ENCODE measurements at regions not wholly inside any gene's neighbourhood (a gene's known extent, or its start where the extent isn't known, plus 50 kb on each side); places are given as distances from the start of the nearest gene placed in this dataset.

- Histone ChIP-seq H4K91ac (replicated peaks; ENCODE audit: insufficient read length, low read length) (no peak overlapping the region), H3K9ac (replicated peaks in 1 of 4; ENCODE audit: extremely low read depth in 1 of 4, low read depth in 3 of 4, low read length in 3 of 4) (no peak overlapping the region), H3K18ac (ENCODE audit: extremely low read depth, low read length) (no peak overlapping the region), H4K8ac (ENCODE audit: extremely low read depth, insufficient read depth, low read length) (no peak overlapping the region), H2AK5ac (ENCODE audit: low read depth, low read length) (no peak overlapping the region), H3K79me1 (ENCODE audit: low read depth, low read length) (no peaks in the 10 kb centered on the region), H4K20me1 (replicated peaks in 1 of 2; ENCODE audit: control insufficient read depth in 1 of 2, insufficient read depth in 2 of 2, low read length in 2 of 2) (no peaks in the 10 kb centered on the region), H3K4me1 (replicated peaks in 1 of 4; ENCODE audit: control insufficient read depth in 3 of 4, insufficient read depth in 4 of 4, low read length in 3 of 4) (no peaks in the 10 kb centered on the region), H3K9me3 (ENCODE audit: insufficient read depth in 2 of 2, low read depth in 1 of 2, low read length in 1 of 2) (no peaks in the 10 kb centered on the region), H3K23ac (ENCODE audit: insufficient read length) (no peak overlapping the region), H4K5ac (ENCODE audit: insufficient read length, low read depth, low read length) (no peak overlapping the region), H3K36me3 (ENCODE audit: control insufficient read depth in 2 of 4, insufficient read depth in 4 of 4, low read length in 3 of 4) (no peaks in the 10 kb centered on the region), H2BK120ac (replicated peaks; ENCODE audit: low read depth, low read length) (no peak overlapping the region), H3K4me2 (ENCODE audit: insufficient read depth in 1 of 2, low read depth in 2 of 2, low read length in 2 of 2) (no peak overlapping the region), H3K27ac (ENCODE audit: low read depth, low read length) (no peak overlapping the region), H2AFZ (ENCODE audit: low read length) (no peak overlapping the region), H3K23me2 (ENCODE audit: low read depth, low read length) (no peaks in the 10 kb centered on the region), H2BK12ac (ENCODE audit: low read depth, low read length) (no peak overlapping the region), H3K79me2 (ENCODE audit: control insufficient read depth in 1 of 2, insufficient read depth in 2 of 2, low read length in 2 of 2) (no peaks in the 10 kb centered on the region), H2BK20ac (ENCODE audit: low read length) (no peak overlapping the region), H3K4me3 (ENCODE audit: extremely low read depth in 1 of 4, insufficient read depth in 2 of 4, low read depth in 3 of 4, low read length in 4 of 4) (no peak overlapping the region), H3K56ac (replicated peaks; ENCODE audit: insufficient read length, low read depth, low read length) (no peak overlapping the region), H3K4ac (replicated peaks; ENCODE audit: insufficient read length, low read depth, low read length) (no peak overlapping the region), H3K27me3 (replicated peaks in 1 of 4; ENCODE audit: control insufficient read depth in 3 of 4, extremely low read depth in 1 of 4, insufficient read depth in 3 of 4, low read length in 3 of 4) (no peaks in the 10 kb centered on the region), H2BK5ac (ENCODE audit: low read depth, low read length) (no peak overlapping the region), H3K14ac (ENCODE audit: insufficient read length) (no peak overlapping the region), H2BK15ac (ENCODE audit: low read length) (no peak overlapping the region)
- FAIRE-seq (no peak), DNase-seq (ENCODE audit: low read depth in 1 of 2, low spot score in 2 of 2) (no peak)
- 77% methylated on average over 3 of the region's 3 CpGs; no CpG with 5 or more reads in 1 of the 2 experiments for whole genome bisulfite sequencing, 2 experiments (ENCODE audit: extremely low coverage in 1 of 2, insufficient coverage in 1 of 2, insufficient read length in 1 of 2, insufficient replicate concordance in 2 of 2, low coverage in 1 of 2, low lambda C conversion rate in 2 of 2, missing lambda C conversion rate in 1 of 2)
- ChIA-PET CTCF (ENCODE audit: partially characterized antibody) (no interaction called here), POLR2A (ENCODE audit: partially characterized antibody) (no interaction called here)
- no peak for TF ChIP-seq CBX8 (IDR thresholded peaks at IDR 0.05; ENCODE audit: borderline replicate concordance, low read depth, low read length)
- no peak for TF ChIP-seq RBBP5 (IDR thresholded peaks at IDR 0.05; ENCODE audit: borderline replicate concordance, low read depth, low read length)
- no peak for TF ChIP-seq FOSL1 (IDR thresholded peaks at IDR 0.05; ENCODE audit: insufficient read depth, low read depth, low read length)
- no peak for TF ChIP-seq CREB1 (IDR thresholded peaks at IDR 0.05)
- no peak for TF ChIP-seq PHF8 (conservative IDR thresholded peaks at IDR 0.05; ENCODE audit: low read depth, low read length)
- TF ChIP-seq POLR2AphosphoS5 (IDR thresholded peaks at IDR 0.05; ENCODE audit: low read depth, low read length) = no peak
- no peak for TF ChIP-seq NANOG (IDR thresholded peaks at IDR 0.05; ENCODE audit: insufficient read depth, low read depth, low read length, poor library complexity, severe bottlenecking)
- no peak for TF ChIP-seq JUND (IDR thresholded peaks at IDR 0.05; ENCODE audit: low read length)
- no peak for TF ChIP-seq ZNF274 (IDR thresholded peaks at IDR 0.05; ENCODE audit: borderline replicate concordance, extremely low read depth, low read length)
These were observed 186.9 kb upstream of the LYPLAL1 start for GRCh38 chr1:218986816-218987215.
